ENCODE measurements at regions not wholly inside any gene's neighbourhood (a gene's known extent, or its start where the extent isn't known, plus 50 kb on each side); places are given as distances from the start of the nearest gene placed in this dataset.

GRCh38 chr9:14522627-14523379, 170.4 kb downstream of the ZDHHC21 start (continued):
- TF ChIP-seq CUX1 (CRISPR knock-in tag; IDR thresholded peaks at IDR 0.05) (no peak; the same call in 1 of the 2 replicates), FOXM1 (IDR thresholded peaks at IDR 0.05; ENCODE audit: low read depth) (peak; percentile 51; the same call in 1 of the 2 replicates), FOXM1 (CRISPR knock-in tag; IDR thresholded peaks at IDR 0.05; ENCODE audit: low read depth) (no peak), SPI1 (IDR thresholded peaks at IDR 0.05; ENCODE audit: borderline replicate concordance, low read depth, low read length) (no peak), HNRNPK (IDR thresholded peaks at IDR 0.05; ENCODE audit: low read depth, low read length, poor library complexity, severe bottlenecking) (no peak), SNIP1 (IDR thresholded peaks at IDR 0.05; ENCODE audit: low read depth) (no peak), IFI16 (CRISPR knock-in tag; IDR thresholded peaks at IDR 0.05) (no peak), YBX1 (IDR thresholded peaks at IDR 0.05) (no peak), ZMIZ1 (IDR thresholded peaks at IDR 0.05; ENCODE audit: low read depth in 2 of 2, low read length in 2 of 2) (peak in 1 of 2 experiments; percentile 80; a peak in 1 of 4 replicates), ZNF75A (CRISPR knock-in tag; IDR thresholded peaks at IDR 0.05) (no peak), KDM5B (IDR thresholded peaks at IDR 0.05; ENCODE audit: insufficient replicate concordance, low read depth, low read length) (no peak), ESRRB (CRISPR knock-in tag; IDR thresholded peaks at IDR 0.05; ENCODE audit: borderline replicate concordance) (no peak), ARID3B (CRISPR knock-in tag; IDR thresholded peaks at IDR 0.05; ENCODE audit: borderline replicate concordance) (no peak), RBM34 (IDR thresholded peaks at IDR 0.05; ENCODE audit: borderline replicate concordance, insufficient read depth, low read length) (no peak), EWSR1 (IDR thresholded peaks at IDR 0.05; ENCODE audit: borderline replicate concordance, low read depth, partially characterized antibody) (no peak)

All from K562 (cell line).